Stimulated activated CD8-positive, alpha-beta memory T cell treated with anti-CD3 and anti-CD28 coated beads, Interleukin-4, amount 100 ng/mL, for 48 hours (primary cell): ENCODE measurements at regions not wholly inside any gene's neighbourhood (a gene's known extent, or its start where the extent isn't known, plus 50 kb on each side); places are given as distances from the start of the nearest gene placed in this dataset.
"Not testable (repeated sequence)": the region's sequence is repeated elsewhere in the genome, so short reads cannot be mapped to it uniquely, and the experiment has no call there.

Source experiments
- DNase-seq: peaks from one replicate; pipeline ENCODE4 v3.0.0-alpha.2; 2020

- DNase-seq = no peak
These were observed 129.8 kb downstream of the SEC23A start for GRCh38 chr14:38973083-38973700.

- no peak for DNase-seq
These were observed 130.5 kb downstream of the SEC23A start for GRCh38 chr14:38972511-38972910.

GRCh38 chr14:38971258-38971921, 131.6 kb downstream of the SEC23A start:
- no peak for DNase-seq

- DNase-seq = no peak
These were observed 138.4 kb downstream of the SEC23A start for GRCh38 chr14:38964630-38965029.

GRCh38 chr14:38960946-38961531, 142.0 kb downstream of the SEC23A start:
- no peak for DNase-seq

- DNase-seq = no peak
These were observed 144.0 kb downstream of the SEC23A start for GRCh38 chr14:38959021-38959420.

- DNase-seq = no peak
These were observed 144.4 kb downstream of the SEC23A start for GRCh38 chr14:38958589-38958988.

- DNase-seq = no peak
These were observed 151.6 kb downstream of the SEC23A start for GRCh38 chr14:38951451-38951850.

GRCh38 chr14:38950676-38951075, 152.4 kb downstream of the SEC23A start:
- no peak for DNase-seq

GRCh38 chr14:38948576-38948975, 154.5 kb downstream of the SEC23A start:
- DNase-seq = no peak

- DNase-seq = no peak
These were observed 154.9 kb downstream of the SEC23A start for GRCh38 chr14:38948171-38948570.

GRCh38 chr14:38947343-38947742, 155.7 kb downstream of the SEC23A start:
- no peak for DNase-seq

- DNase-seq = no peak
These were observed 158.3 kb downstream of the SEC23A start for GRCh38 chr14:38944691-38945090.

GRCh38 chr14:38941488-38941887, 161.5 kb downstream of the SEC23A start:
- no peak for DNase-seq

- not testable (repeated sequence) for DNase-seq
These were observed 170.4 kb downstream of the SEC23A start for GRCh38 chr14:38932653-38933000.

GRCh38 chr14:38931969-38932652, 170.9 kb downstream of the SEC23A start:
- no peak for DNase-seq

- no peak for DNase-seq
These were observed 172.1 kb downstream of the SEC23A start for GRCh38 chr14:38930898-38931297.

GRCh38 chr14:38930022-38930421, 173.0 kb downstream of the SEC23A start:
- no peak for DNase-seq

- DNase-seq = no peak
These were observed 173.6 kb downstream of the SEC23A start for GRCh38 chr14:38929416-38929815.

- DNase-seq = not testable (repeated sequence)
These were observed 181.1 kb downstream of the SEC23A start for GRCh38 chr14:38921893-38922292.

GRCh38 chr14:38915125-38915524, 187.9 kb downstream of the SEC23A start:
- DNase-seq = no peak

GRCh38 chr14:38910092-38910491, 192.9 kb downstream of the SEC23A start:
- no peak for DNase-seq

- no peak for DNase-seq
These were observed 198.1 kb downstream of the SEC23A start for GRCh38 chr14:38904959-38905358.

- no peak for DNase-seq
These were observed 201.2 kb downstream of the SEC23A start for GRCh38 chr14:38901791-38902190.
